ENCODE measurements at regions not wholly inside any gene's neighbourhood (a gene's known extent, or its start where the extent isn't known, plus 50 kb on each side); places are given as distances from the start of the nearest gene placed in this dataset.
A peak's percentile ranks its signal among the peaks of the same experiment; 100 is the strongest.

GRCh38 chr6:33925936-33926335 lies 122.1 kb upstream of the MLN start:
- no peaks in the 10 kb centered on the region for H3K36me3 ChIP-seq
- no peaks in the 10 kb centered on the region for H3K9me3 ChIP-seq
- H3K4me1 ChIP-seq, result no peaks in the 10 kb centered on the region
- no peak for DNase-seq
- TF ChIP-seq CTCF (IDR thresholded peaks at IDR 0.05), result no peak
- no peaks in the 10 kb centered on the region for H3K27me3 ChIP-seq
- H3K4me3 ChIP-seq, result no peak overlapping the region
- H3K27ac ChIP-seq, result no peak overlapping the region
- no peak for ATAC-seq
- intact Hi-C loops (cut with DNase I), result no loop called here

- intact Hi-C loops (cut with DNase I), result no loop called here
- Histone ChIP-seq H3K4me1 (no peaks in the 10 kb centered on the region), H3K27me3 (no peaks in the 10 kb centered on the region), H3K27ac (no peak overlapping the region), H3K4me3 (no peak overlapping the region), H3K36me3 (no peaks in the 10 kb centered on the region), H3K9me3 (no peaks in the 10 kb centered on the region)
- TF ChIP-seq CTCF (IDR thresholded peaks at IDR 0.05), result no peak
- DNase-seq, result no peak
- ATAC-seq, result peak; percentile 4
These were observed 121.4 kb upstream of the MLN start for GRCh38 chr6:33925210-33925609.

- no peak overlapping the region for H3K4me3 ChIP-seq
- no peak for TF ChIP-seq CTCF (IDR thresholded peaks at IDR 0.05)
- ATAC-seq, result no peak
- no peak for DNase-seq
- H3K36me3 ChIP-seq, result no peaks in the 10 kb centered on the region
- no peaks in the 10 kb centered on the region for H3K27me3 ChIP-seq
- intact Hi-C loops (cut with DNase I), result no loop called here
- no peaks in the 10 kb centered on the region for H3K4me1 ChIP-seq
- no peak overlapping the region for H3K27ac ChIP-seq
- H3K9me3 ChIP-seq, result no peaks in the 10 kb centered on the region
These were observed 120.9 kb upstream of the MLN start for GRCh38 chr6:33924681-33925080.

- intact Hi-C loops (cut with DNase I), result no loop called here
- H3K36me3 ChIP-seq, result no peaks in the 10 kb centered on the region
- DNase-seq, result no peak
- no peaks in the 10 kb centered on the region for H3K4me1 ChIP-seq
- ATAC-seq, result no peak
- no peak for TF ChIP-seq CTCF (IDR thresholded peaks at IDR 0.05)
- H3K27me3 ChIP-seq, result no peaks in the 10 kb centered on the region
- H3K4me3 ChIP-seq, result no peak overlapping the region
- no peak overlapping the region for H3K27ac ChIP-seq
- H3K9me3 ChIP-seq, result no peaks in the 10 kb centered on the region
These were observed 120.2 kb upstream of the MLN start for GRCh38 chr6:33923857-33924514.

- intact Hi-C loops (cut with DNase I), result no loop called here
- Histone ChIP-seq H3K4me3 (no peak overlapping the region), H3K27ac (no peak overlapping the region), H3K36me3 (no peaks in the 10 kb centered on the region), H3K27me3 (no peaks in the 10 kb centered on the region), H3K9me3 (no peaks in the 10 kb centered on the region), H3K4me1 (no peaks in the 10 kb centered on the region)
- no peak for DNase-seq
- no peak for ATAC-seq
- no peak for TF ChIP-seq CTCF (IDR thresholded peaks at IDR 0.05)
These were observed 117.9 kb upstream of the MLN start for GRCh38 chr6:33921745-33922144.

GRCh38 chr6:33918175-33918695 lies 114.4 kb upstream of the MLN start:
- Histone ChIP-seq H3K9me3 (no peaks in the 10 kb centered on the region), H3K27ac (no peak overlapping the region), H3K27me3 (no peaks in the 10 kb centered on the region), H3K36me3 (no peaks in the 10 kb centered on the region), H3K4me1 (no peaks in the 10 kb centered on the region), H3K4me3 (no peak overlapping the region)
- intact Hi-C loops (cut with DNase I), result no loop called here
- DNase-seq (no peak), ATAC-seq (no peak)
- TF ChIP-seq CTCF (IDR thresholded peaks at IDR 0.05), result no peak
